ENCODE measurements at regions not wholly inside any gene's neighbourhood (a gene's known extent, or its start where the extent isn't known, plus 50 kb on each side); places are given as distances from the start of the nearest gene placed in this dataset.

DNA sequence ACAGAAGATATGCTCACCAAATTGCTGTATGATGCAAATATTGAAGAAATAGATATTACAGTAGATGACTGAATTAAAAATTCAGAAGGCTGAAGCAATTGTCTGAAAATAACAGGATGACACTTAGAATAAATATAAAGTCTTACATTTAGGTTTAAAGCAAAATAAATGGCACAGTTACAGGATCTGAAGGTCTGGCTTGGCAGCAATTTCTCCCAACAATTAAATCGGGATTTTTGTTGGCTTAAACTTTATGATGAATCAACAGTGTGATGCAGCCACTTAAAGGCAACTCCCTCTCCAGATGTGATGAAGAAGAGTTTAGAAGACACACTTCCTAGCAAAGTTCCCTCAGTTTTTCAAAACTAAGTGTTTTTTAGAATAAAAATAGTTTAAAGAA, 80.5 kb downstream of the NREP start:
- H3K27ac ChIP-seq (ENCODE audit: control insufficient read depth, insufficient read depth), result no peak overlapping the region
- no peaks in the 10 kb centered on the region for H3K79me2 ChIP-seq (ENCODE audit: control insufficient read depth, insufficient read depth, low read length)
- H3K4me3 ChIP-seq, result no peak overlapping the region
- ChIA-PET CTCF (no interaction called here), SMC1A (ENCODE audit: uncharacterized antibody, unreplicated experiment) (interaction anchor here (1.5 kb wide), 1 partner anchor 22 kb away, joined by 3 read pairs; no protein-coding TSS in a partner anchor), RAD21 (ENCODE audit: unreplicated experiment) (no interaction called here), POLR2A (no interaction called here)
- no peak overlapping the region for H3K4me2 ChIP-seq (ENCODE audit: control insufficient read depth, insufficient read depth)
- no peaks in the 10 kb centered on the region for H3K4me1 ChIP-seq (ENCODE audit: control insufficient read depth, insufficient read depth, low read length)
- H3K9me3 ChIP-seq (replicated peaks; ENCODE audit: control insufficient read depth, insufficient read depth, low read length), result no peaks in the 10 kb centered on the region
- H3K36me3 ChIP-seq (ENCODE audit: control insufficient read depth in 2 of 2, insufficient read depth in 2 of 2, low read length in 1 of 2), result no peaks in the 10 kb centered on the region
- FAIRE-seq, result no peak
- no peak overlapping the region for H3K9ac ChIP-seq (ENCODE audit: control insufficient read depth, insufficient read depth, low read length)
- intact Hi-C loops (cut with micrococcal nuclease; ENCODE audit: unreplicated experiment) (loop anchor here (10.0 kb wide), 1 partner anchor 248 kb away; no protein-coding TSS in a partner anchor), in situ Hi-C loops (cut with MboI) (no loop called here)
- no peaks in the 10 kb centered on the region; a peak in 1 of 4 replicates for H3K27me3 ChIP-seq (replicated peaks in 1 of 2; ENCODE audit: control insufficient read depth in 2 of 2, insufficient read depth in 2 of 2, low read length in 1 of 2)
- no peak for DNase-seq (ENCODE audit: low read depth, low spot score)
- no TSS peak for BruUV-seq (replicated peaks)
- no peak for TF ChIP-seq KDM1A (IDR thresholded peaks at IDR 0.05; ENCODE audit: borderline replicate concordance)
- TF ChIP-seq BCL11A (IDR thresholded peaks at IDR 0.05; ENCODE audit: low read depth, low read length), result no peak
- no peak for TF ChIP-seq HDGF (IDR thresholded peaks at IDR 0.05)
- no peak for TF ChIP-seq SIX5 (IDR thresholded peaks at IDR 0.05; ENCODE audit: low read depth, low read length, severe bottlenecking)
- TF ChIP-seq ZNF274 (IDR thresholded peaks at IDR 0.05; ENCODE audit: insufficient read depth, insufficient read length), result no peak
- no peak for TF ChIP-seq GATAD2B (conservative IDR thresholded peaks at IDR 0.05; ENCODE audit: low read depth)
- TF ChIP-seq POLR2A (IDR thresholded peaks at IDR 0.05; ENCODE audit: low read depth, low read length), result no peak
- TF ChIP-seq PAX8 (IDR thresholded peaks at IDR 0.05), result no peak
- TF ChIP-seq SMAD1 (IDR thresholded peaks at IDR 0.05; ENCODE audit: low read depth, partially characterized antibody), result no peak
- TF ChIP-seq TAF1 (IDR thresholded peaks at IDR 0.05; ENCODE audit: borderline replicate concordance, low read depth, low read length), result no peak
- no peak overlapping the region for H2AFZ ChIP-seq (ENCODE audit: control insufficient read depth, low read depth, low read length)
- 0% methylated on average over 1 of the region's 1 CpG for WGBS (ENCODE audit: insufficient coverage, insufficient replicate concordance, low lambda C conversion rate, missing lambda C conversion rate)
- no peaks in the 10 kb centered on the region for H4K20me1 ChIP-seq (ENCODE audit: control insufficient read depth, insufficient read depth)
- no peak for ATAC-seq
